ENCODE measurements at regions not wholly inside any gene's neighbourhood (a gene's known extent, or its start where the extent isn't known, plus 50 kb on each side); places are given as distances from the start of the nearest gene placed in this dataset.
"Not testable (repeated sequence)": the region's sequence is repeated elsewhere in the genome, so short reads cannot be mapped to it uniquely, and the experiment has no call there.

DNA sequence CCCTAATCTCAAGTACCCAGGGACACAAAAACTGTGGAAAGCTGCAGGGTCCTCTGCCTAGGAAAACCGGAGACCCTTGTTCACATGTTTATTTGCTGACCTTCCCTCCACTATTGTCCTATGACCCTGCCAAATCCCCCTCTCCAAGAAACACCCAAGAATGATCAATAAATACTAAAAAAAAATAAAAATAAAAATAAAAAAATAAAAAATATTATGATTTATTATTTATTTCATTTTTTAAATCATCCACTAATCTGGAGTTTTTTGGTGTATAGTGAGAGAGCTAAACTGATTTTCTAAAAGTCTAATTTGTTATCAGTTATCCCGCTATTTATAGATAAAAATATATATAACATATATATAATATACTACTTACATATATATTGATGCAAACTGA lies 360.6 kb downstream of the ZBBX start:
- TF ChIP-seq, protein P1, sequence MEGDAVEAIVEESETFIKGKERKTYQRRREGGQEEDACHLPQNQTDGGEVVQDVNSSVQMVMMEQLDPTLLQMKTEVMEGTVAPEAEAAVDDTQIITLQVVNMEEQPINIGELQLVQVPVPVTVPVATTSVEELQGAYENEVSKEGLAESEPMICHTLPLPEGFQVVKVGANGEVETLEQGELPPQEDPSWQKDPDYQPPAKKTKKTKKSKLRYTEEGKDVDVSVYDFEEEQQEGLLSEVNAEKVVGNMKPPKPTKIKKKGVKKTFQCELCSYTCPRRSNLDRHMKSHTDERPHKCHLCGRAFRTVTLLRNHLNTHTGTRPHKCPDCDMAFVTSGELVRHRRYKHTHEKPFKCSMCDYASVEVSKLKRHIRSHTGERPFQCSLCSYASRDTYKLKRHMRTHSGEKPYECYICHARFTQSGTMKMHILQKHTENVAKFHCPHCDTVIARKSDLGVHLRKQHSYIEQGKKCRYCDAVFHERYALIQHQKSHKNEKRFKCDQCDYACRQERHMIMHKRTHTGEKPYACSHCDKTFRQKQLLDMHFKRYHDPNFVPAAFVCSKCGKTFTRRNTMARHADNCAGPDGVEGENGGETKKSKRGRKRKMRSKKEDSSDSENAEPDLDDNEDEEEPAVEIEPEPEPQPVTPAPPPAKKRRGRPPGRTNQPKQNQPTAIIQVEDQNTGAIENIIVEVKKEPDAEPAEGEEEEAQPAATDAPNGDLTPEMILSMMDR (IDR thresholded peaks at IDR 0.05) = not testable (repeated sequence)
- TF ChIP-seq, protein P2, sequence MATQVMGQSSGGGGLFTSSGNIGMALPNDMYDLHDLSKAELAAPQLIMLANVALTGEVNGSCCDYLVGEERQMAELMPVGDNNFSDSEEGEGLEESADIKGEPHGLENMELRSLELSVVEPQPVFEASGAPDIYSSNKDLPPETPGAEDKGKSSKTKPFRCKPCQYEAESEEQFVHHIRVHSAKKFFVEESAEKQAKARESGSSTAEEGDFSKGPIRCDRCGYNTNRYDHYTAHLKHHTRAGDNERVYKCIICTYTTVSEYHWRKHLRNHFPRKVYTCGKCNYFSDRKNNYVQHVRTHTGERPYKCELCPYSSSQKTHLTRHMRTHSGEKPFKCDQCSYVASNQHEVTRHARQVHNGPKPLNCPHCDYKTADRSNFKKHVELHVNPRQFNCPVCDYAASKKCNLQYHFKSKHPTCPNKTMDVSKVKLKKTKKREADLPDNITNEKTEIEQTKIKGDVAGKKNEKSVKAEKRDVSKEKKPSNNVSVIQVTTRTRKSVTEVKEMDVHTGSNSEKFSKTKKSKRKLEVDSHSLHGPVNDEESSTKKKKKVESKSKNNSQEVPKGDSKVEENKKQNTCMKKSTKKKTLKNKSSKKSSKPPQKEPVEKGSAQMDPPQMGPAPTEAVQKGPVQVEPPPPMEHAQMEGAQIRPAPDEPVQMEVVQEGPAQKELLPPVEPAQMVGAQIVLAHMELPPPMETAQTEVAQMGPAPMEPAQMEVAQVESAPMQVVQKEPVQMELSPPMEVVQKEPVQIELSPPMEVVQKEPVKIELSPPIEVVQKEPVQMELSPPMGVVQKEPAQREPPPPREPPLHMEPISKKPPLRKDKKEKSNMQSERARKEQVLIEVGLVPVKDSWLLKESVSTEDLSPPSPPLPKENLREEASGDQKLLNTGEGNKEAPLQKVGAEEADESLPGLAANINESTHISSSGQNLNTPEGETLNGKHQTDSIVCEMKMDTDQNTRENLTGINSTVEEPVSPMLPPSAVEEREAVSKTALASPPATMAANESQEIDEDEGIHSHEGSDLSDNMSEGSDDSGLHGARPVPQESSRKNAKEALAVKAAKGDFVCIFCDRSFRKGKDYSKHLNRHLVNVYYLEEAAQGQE (IDR thresholded peaks at IDR 0.05; ENCODE audit: insufficient read depth in 1 of 2, low read depth in 2 of 2, low read length in 1 of 2) = not testable (repeated sequence)
